Karpas-422 (cell line): ENCODE measurements at regions not wholly inside any gene's neighbourhood (a gene's known extent, or its start where the extent isn't known, plus 50 kb on each side); places are given as distances from the start of the nearest gene placed in this dataset. TPM values are rescaled to one million over a fixed set of nuclear protein-coding genes. Genes with fewer than 3 reads are reported as not detected.

ENCODE experiments used
- DNase-seq: peaks from one replicate; pipeline ENCODE4 v3.0.0-alpha.2; 2015
- H2AFZ ChIP-seq: fragments of 200-600 bp; sonication (generic); 2 replicates; pipeline ENCODE4 v1.6.1; 2014; ENCODE audit warnings: antibody characterized with exemption, low read length, mixed read lengths
- H3K27ac ChIP-seq: fragments of 200-600 bp; sonication (generic); 2 replicates; pipeline ENCODE4 v1.5.1; 2014; ENCODE audit warnings: mild to moderate bottlenecking, low read length, moderate library complexity
- H3K27me3 ChIP-seq: fragments of 200-600 bp; sonication (generic); 2 replicates; pipeline ENCODE4 v1.6.1; 2014; ENCODE audit warnings: low read length, mixed read lengths
- H3K36me3 ChIP-seq: fragments of 200-600 bp; sonication (generic); 2 replicates; pipeline ENCODE4 v1.6.1; 2014; ENCODE audit warnings: low read length, mixed read lengths; ENCODE audit not compliant: insufficient read depth
- H3K4me1 ChIP-seq: fragments of 200-600 bp; sonication (generic); 2 replicates; pipeline ENCODE4 v1.6.1; 2014; ENCODE audit warnings: mild to moderate bottlenecking, low read length, mixed read lengths
- H3K4me2 ChIP-seq: fragments of 200-600 bp; sonication (generic); 2 replicates; pipeline ENCODE4 v1.6.1; 2014; ENCODE audit warnings: low read length, low read depth, mild to moderate bottlenecking; ENCODE audit not compliant: poor library complexity, severe bottlenecking
- H3K4me3 ChIP-seq: fragments of 200-600 bp; sonication (generic); 2 replicates; pipeline ENCODE4 v1.5.1; 2014; ENCODE audit warnings: mild to moderate bottlenecking, antibody characterized with exemption, low read length, mixed read lengths
- H3K79me2 ChIP-seq: fragments of 200-600 bp; sonication (generic); 2 replicates; pipeline ENCODE4 v1.6.1; 2014; ENCODE audit warnings: mild to moderate bottlenecking, low read length, mixed read lengths
- H3K9ac ChIP-seq: fragments of 200-600 bp; sonication (generic); 2 replicates; pipeline ENCODE4 v1.6.0; 2014; ENCODE audit warnings: low read length
- H3K9me2 ChIP-seq: fragments of 200-600 bp; sonication (generic), shearing (Covaris generic); replicated peaks from 2 replicates; pipeline ENCODE4 v1.6.0; 2014; ENCODE audit warnings: mild to moderate bottlenecking, low read length, moderate library complexity; ENCODE audit not compliant: insufficient read depth
- H3K9me3 ChIP-seq: fragments of 300-700, 200-600 bp; sonication (generic); 2 replicates; pipeline ENCODE4 v1.6.1; 2014; ENCODE audit warnings: low read length, mixed read lengths
- H4K20me1 ChIP-seq: fragments of 200-600 bp; sonication (generic); 2 replicates; pipeline ENCODE4 v1.6.1; 2014; ENCODE audit warnings: mild to moderate bottlenecking, antibody characterized with exemption, low read length, low read depth; ENCODE audit not compliant: insufficient read depth
- small RNA-seq: library from RNA; depleted of rRNA; stranded (forward); fragments of <200 nt; gene quantifications from one replicate; pipeline ENCODE3, GENCODE V24; 2014

- no peaks in the 10 kb centered on the region for H3K9me2 ChIP-seq
- DNase-seq: no peak
- no peaks in the 10 kb centered on the region for H3K4me1 ChIP-seq
- H3K79me2 ChIP-seq: no peaks in the 10 kb centered on the region
- H3K27ac ChIP-seq: no peak overlapping the region
- no peaks in the 10 kb centered on the region for H3K9me3 ChIP-seq
- H3K27me3 ChIP-seq: no peaks in the 10 kb centered on the region
- no peaks in the 10 kb centered on the region for H3K36me3 ChIP-seq
- no peak overlapping the region for H3K9ac ChIP-seq
- no peaks in the 10 kb centered on the region for H4K20me1 ChIP-seq
- H3K4me3 ChIP-seq: no peak overlapping the region
- H2AFZ ChIP-seq: no peak overlapping the region
- no peak overlapping the region for H3K4me2 ChIP-seq
These were observed 50.0 kb upstream of the AADAT start for GRCh38 chr4:170139764-170140163.

Small RNA genes in the stretch of these regions (small RNA-seq; reads per million reads assigned to genes)
- gene AC097486.1 (not detected), gene MIR6082 (not detected), gene RNU6ATAC13P (not detected)
